HEK293T (cell line): ENCODE measurements at regions not wholly inside any gene's neighbourhood (a gene's known extent, or its start where the extent isn't known, plus 50 kb on each side); places are given as distances from the start of the nearest gene placed in this dataset.

Experiments
- BHLHE40 ChIP-seq: fragments of 450-650 bp; IDR thresholded peaks from 2 replicates; pipeline ENCODE4 v1.6.1; 2016; ENCODE audit warnings: mild to moderate bottlenecking, moderate library complexity, borderline replicate concordance
- CTBP1 ChIP-seq: fragments of 450-650 bp; IDR thresholded peaks from 2 replicates; pipeline ENCODE4 v1.6.1; 2016; ENCODE audit warnings: borderline replicate concordance
- ELF4 ChIP-seq: fragments of 450-650 bp; IDR thresholded peaks from 2 replicates; pipeline ENCODE4 v1.6.1; 2017; ENCODE audit warnings: antibody characterized with exemption
- FOXA1 ChIP-seq: fragments of 450-650 bp; IDR thresholded peaks from 2 replicates; pipeline ENCODE4 v1.6.1; 2016; ENCODE audit warnings: mild to moderate bottlenecking
- FOXK2 ChIP-seq: fragments of 450-650 bp; IDR thresholded peaks from 2 replicates; pipeline ENCODE4 v1.6.1; 2016; ENCODE audit warnings: mild to moderate bottlenecking
- FOXM1 ChIP-seq: fragments of 450-650 bp; IDR thresholded peaks from 2 replicates; pipeline ENCODE4 v1.6.1; 2017; ENCODE audit warnings: mild to moderate bottlenecking, borderline replicate concordance
- HDGF ChIP-seq: fragments of 450-650 bp; IDR thresholded peaks from 2 replicates; pipeline ENCODE4 v1.6.1; 2017; ENCODE audit warnings: antibody characterized with exemption, borderline replicate concordance
- L3MBTL2 ChIP-seq: fragments of 450-650 bp; conservative IDR thresholded peaks from 2 replicates; pipeline ENCODE4 v1.6.1; 2016; ENCODE audit warnings: mild to moderate bottlenecking
- LEF1 ChIP-seq: fragments of 450-650 bp; IDR thresholded peaks from 2 replicates; pipeline ENCODE4 v1.6.1; 2017; ENCODE audit warnings: mild to moderate bottlenecking, borderline replicate concordance
- NFRKB ChIP-seq: fragments of 450-650 bp; IDR thresholded peaks from 2 replicates; pipeline ENCODE4 v1.6.1; 2016; ENCODE audit warnings: mild to moderate bottlenecking, moderate library complexity
- SP1 ChIP-seq: fragments of 450-650 bp; IDR thresholded peaks from 2 replicates; pipeline ENCODE4 v1.6.1; 2017
- SUZ12 ChIP-seq: fragments of 450-650 bp; IDR thresholded peaks from 2 replicates; pipeline ENCODE4 v1.6.1; 2016; ENCODE audit warnings: mild to moderate bottlenecking
- TARDBP ChIP-seq: fragments of 450-650 bp; IDR thresholded peaks from 2 replicates; pipeline ENCODE4 v1.6.1; 2016
- TF ChIP-seq, protein P1 (sequence below): fragments of 450-650 bp; IDR thresholded peaks from 2 replicates; pipeline ENCODE4 v1.6.1; 2016

DNA sequence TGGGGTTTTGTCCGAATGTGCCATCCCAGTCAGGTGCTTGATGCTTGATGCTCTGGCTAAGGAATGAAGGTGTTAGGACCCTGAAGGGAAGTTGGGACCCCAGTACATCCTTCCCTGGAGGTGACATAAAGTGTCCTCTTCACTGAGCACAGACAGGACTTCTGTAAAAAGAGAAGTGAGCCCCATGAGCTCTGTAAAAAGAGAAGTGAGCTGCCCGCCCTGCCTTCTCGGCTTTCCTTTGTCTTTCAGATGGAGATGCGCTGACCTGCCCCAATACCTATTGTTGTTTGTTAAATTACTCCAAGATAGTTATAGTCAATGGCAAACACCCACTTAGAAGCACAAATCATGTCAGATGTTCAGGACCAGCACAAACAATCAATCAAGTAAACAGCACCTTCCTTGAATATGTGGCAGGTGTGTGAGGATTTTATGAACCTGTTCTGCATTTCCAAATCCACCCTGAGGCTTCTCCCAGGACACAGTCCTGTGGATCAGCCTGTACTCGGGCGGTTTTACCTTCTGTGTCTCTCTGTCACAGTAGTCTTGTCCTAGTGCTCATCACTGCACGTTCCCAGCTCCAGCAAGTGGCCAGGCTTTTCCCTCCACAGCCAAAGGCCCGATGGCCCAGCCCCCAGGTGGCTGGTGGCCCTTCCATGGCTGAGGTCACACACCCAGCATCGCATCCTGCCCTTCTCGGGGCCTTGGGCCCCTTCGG is 191.4 kb downstream of the MTRR start:
- no peak for TF ChIP-seq BHLHE40
- TF ChIP-seq ELF4: no peak
- no peak for TF ChIP-seq SP1
- no peak for TF ChIP-seq FOXK2
- TF ChIP-seq NFRKB: no peak
- TF ChIP-seq FOXA1: no peak
- no peak for TF ChIP-seq CTBP1
- TF ChIP-seq FOXM1: no peak
- no peak for TF ChIP-seq TARDBP
- TF ChIP-seq HDGF: no peak
- TF ChIP-seq LEF1: no peak
- TF ChIP-seq SUZ12: no peak
- no peak for TF ChIP-seq L3MBTL2
- TF ChIP-seq, protein P1, sequence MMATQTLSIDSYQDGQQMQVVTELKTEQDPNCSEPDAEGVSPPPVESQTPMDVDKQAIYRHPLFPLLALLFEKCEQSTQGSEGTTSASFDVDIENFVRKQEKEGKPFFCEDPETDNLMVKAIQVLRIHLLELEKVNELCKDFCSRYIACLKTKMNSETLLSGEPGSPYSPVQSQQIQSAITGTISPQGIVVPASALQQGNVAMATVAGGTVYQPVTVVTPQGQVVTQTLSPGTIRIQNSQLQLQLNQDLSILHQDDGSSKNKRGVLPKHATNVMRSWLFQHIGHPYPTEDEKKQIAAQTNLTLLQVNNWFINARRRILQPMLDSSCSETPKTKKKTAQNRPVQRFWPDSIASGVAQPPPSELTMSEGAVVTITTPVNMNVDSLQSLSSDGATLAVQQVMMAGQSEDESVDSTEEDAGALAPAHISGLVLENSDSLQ: no peak
